CD14-positive monocyte (primary cell): ENCODE measurements at regions not wholly inside any gene's neighbourhood (a gene's known extent, or its start where the extent isn't known, plus 50 kb on each side); places are given as distances from the start of the nearest gene placed in this dataset.

Experiments used
- DNase-seq, 3 donors: peaks; one replicate each; pipeline ENCODE4 v3.0.0-alpha.2; 2011 to 2022
- H2AFZ ChIP-seq: 2 replicates; pipeline ENCODE4 v1.6.0; 2012; ENCODE audit warnings: mild to moderate bottlenecking, low read depth, low read length, inconsistent platforms; ENCODE audit not compliant: insufficient read depth, poor library complexity, severe bottlenecking
- H3K27ac ChIP-seq, 2 donors: 1 replicate in 1 of 2; 2 replicates in 1 of 2; pipeline ENCODE4 v1.5.1; 2012 to 2013; ENCODE audit warnings: low read length in 2 of 2, control low read depth in 1 of 2, inconsistent platforms in 1 of 2, low read depth in 1 of 2, mild to moderate bottlenecking in 1 of 2
- H3K27me3 ChIP-seq, 2 donors: one replicate each; pipeline versions ENCODE4 v1.6.0 to v1.6.1; 2011 to 2013; ENCODE audit warnings: low read length in 2 of 2; ENCODE audit not compliant: control insufficient read depth in 2 of 2, insufficient read depth in 2 of 2
- H3K36me3 ChIP-seq, 2 donors: replicated peaks in 1 of 2; 1 replicate in 1 of 2; 2 replicates in 1 of 2; pipeline versions ENCODE4 v1.5.1 to v1.6.1; 2012 to 2013; ENCODE audit warnings: low read length in 2 of 2, control low read depth in 1 of 2, inconsistent platforms in 1 of 2, mild to moderate bottlenecking in 1 of 2; ENCODE audit not compliant: insufficient read depth in 2 of 2, control insufficient read depth in 1 of 2
- H3K4me1 ChIP-seq, 2 donors: 1 replicate in 1 of 2; 2 replicates in 1 of 2; pipeline versions ENCODE4 v1.5.1 to v1.6.1; 2012 to 2013; ENCODE audit warnings: low read length in 2 of 2, control low read depth in 1 of 2, inconsistent platforms in 1 of 2, mild to moderate bottlenecking in 1 of 2, moderate library complexity in 1 of 2; ENCODE audit not compliant: insufficient read depth in 2 of 2, control insufficient read depth in 1 of 2
- H3K4me2 ChIP-seq: replicated peaks from 2 replicates; pipeline ENCODE3; 2012; ENCODE audit warnings: low read length, moderate library complexity, mild to moderate bottlenecking; ENCODE audit not compliant: poor library complexity, severe bottlenecking; ENCODE audit errors: extremely low read depth
- H3K4me3 ChIP-seq, 3 experiments: fragments of 200-600 bp in 1 of 3; sonication (generic) in 1 of 3; replicated peaks in 1 of 3; 1 replicate in 2 of 3; 2 replicates in 1 of 3; pipeline ENCODE4 v1.5.1; 2011 to 2013; ENCODE audit warnings: low read length in 3 of 3, mild to moderate bottlenecking in 3 of 3, control low read depth in 2 of 3, low read depth in 2 of 3, inconsistent platforms in 1 of 3, moderate library complexity in 1 of 3
- H3K79me2 ChIP-seq: 2 replicates; pipeline ENCODE4 v1.6.0; 2012; ENCODE audit warnings: mild to moderate bottlenecking, control low read depth, inconsistent platforms, low read length, moderate library complexity; ENCODE audit not compliant: insufficient read depth
- H3K9ac ChIP-seq: 2 replicates; pipeline ENCODE4 v1.6.0; 2017; ENCODE audit warnings: low read length, mild to moderate bottlenecking; ENCODE audit not compliant: insufficient read depth, poor library complexity, severe bottlenecking
- H3K9me3 ChIP-seq, 2 donors: replicated peaks in 1 of 2; 1 replicate in 1 of 2; 2 replicates in 1 of 2; pipeline versions ENCODE4 v1.5.1 to v1.6.1; 2012 to 2013; ENCODE audit warnings: low read length in 2 of 2, control low read depth in 1 of 2; ENCODE audit not compliant: control insufficient read depth in 1 of 2, insufficient read depth in 1 of 2
- H4K20me1 ChIP-seq: 2 replicates; pipeline ENCODE4 v1.6.0; 2012; ENCODE audit warnings: mild to moderate bottlenecking, low read length, control low read depth, moderate library complexity; ENCODE audit not compliant: insufficient read depth
- H3K27ac Mint-ChIP-seq, 7 donors: one replicate each; pipeline ENCODE4 v1.8.0; 2020; ENCODE audit warnings: mild to moderate bottlenecking in 7 of 7, mixed read lengths in 7 of 7, moderate library complexity in 6 of 7, inconsistent platforms in 2 of 7
- H3K27me3 Mint-ChIP-seq, 3 donors: one replicate each; pipeline ENCODE4 v1.8.0; 2021 to 2022; ENCODE audit warnings: low read depth in 3 of 3, mild to moderate bottlenecking in 3 of 3, mixed read lengths in 3 of 3, moderate library complexity in 3 of 3, inconsistent platforms in 1 of 3
- H3K36me3 Mint-ChIP-seq, 2 donors: one replicate each; pipeline ENCODE4 v1.8.0; 2020; ENCODE audit warnings: mixed read lengths in 2 of 2, inconsistent platforms in 1 of 2, mild to moderate bottlenecking in 1 of 2
- H3K4me1 Mint-ChIP-seq: one replicate; pipeline ENCODE4 v1.8.0; 2020; ENCODE audit warnings: mild to moderate bottlenecking, mixed read lengths
- H3K4me3 Mint-ChIP-seq, 2 donors: one replicate each; pipeline ENCODE4 v1.8.0; 2020; ENCODE audit warnings: mild to moderate bottlenecking in 2 of 2, mixed read lengths in 2 of 2, moderate library complexity in 1 of 2
- H3K9me3 Mint-ChIP-seq, 7 donors: one replicate each; pipeline ENCODE4 v1.8.0; 2020 to 2022; ENCODE audit warnings: mixed read lengths in 7 of 7, mild to moderate bottlenecking in 6 of 7, moderate library complexity in 6 of 7, inconsistent platforms in 2 of 7
- WGBS: methylation state at CpG from one replicate; pipeline ENCODE4 v1.1.5; 2013; ENCODE audit warnings: missing lambda C conversion rate; ENCODE audit not compliant: insufficient coverage; 5-methylcytosine and 5-hydroxymethylcytosine counted together
- intact Hi-C, 2 donors: fragments of 100-400 bp; cut with micrococcal nuclease; formaldehyde crosslinking; loops; one replicate each; pipeline versions ENCODE4 v1.15.0 to v1.15.1; 2023
- TF ChIP-seq, protein P1 (sequence below): fragments of 200-600 bp; IDR thresholded peaks from one replicate; pipeline ENCODE4 v1.8.0; 2022; ENCODE audit warnings: antibody characterized with exemption, mild to moderate bottlenecking

DNA sequence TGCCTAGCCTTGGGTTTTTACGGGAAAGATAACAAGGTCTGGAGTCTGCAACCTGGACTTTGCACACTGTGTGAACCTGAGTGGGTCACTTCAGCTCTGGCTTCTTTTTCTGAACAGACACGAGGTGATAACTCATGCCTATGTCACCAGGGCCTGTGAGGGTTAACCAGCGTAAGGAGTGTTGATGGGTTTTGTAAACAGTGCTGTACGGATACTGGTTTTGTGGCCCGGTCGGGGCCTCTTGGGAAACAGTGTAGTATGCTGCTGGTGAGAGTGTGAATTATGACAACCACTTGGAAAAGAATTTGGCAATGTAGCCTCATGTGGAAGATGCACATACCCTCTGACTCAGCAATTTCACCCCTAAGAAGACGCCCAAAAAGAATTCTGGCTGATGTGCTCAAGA, 266.8 kb downstream of the MN1 start:
- Histone ChIP-seq H4K20me1 (no peaks in the 10 kb centered on the region), H3K9me3 (no peaks in the 10 kb centered on the region), H3K4me3 (no peak overlapping the region), H3K27ac (no peak overlapping the region), H2AFZ (no peak overlapping the region), H3K9ac (no peak overlapping the region), H3K79me2 (no peaks in the 10 kb centered on the region), H3K4me2 (no peak overlapping the region), H3K36me3 (no peaks in the 10 kb centered on the region), H3K4me1 (no peaks in the 10 kb centered on the region), H3K27me3 (no peaks in the 10 kb centered on the region)
- Mint-ChIP-seq H3K27me3 (peaks cover 1 to 11% (median 4%) of the 10 kb centered on the region in 3 donors), H3K36me3 (no peaks in the 10 kb centered on the region), H3K4me1 (peaks cover 4% of the 10 kb centered on the region), H3K9me3 (peaks cover 0 to 7% (median 1%) of the 10 kb centered on the region in 7 donors), H3K27ac (no peak overlapping the region), H3K4me3 (no peak overlapping the region)
- TF ChIP-seq, protein P1, sequence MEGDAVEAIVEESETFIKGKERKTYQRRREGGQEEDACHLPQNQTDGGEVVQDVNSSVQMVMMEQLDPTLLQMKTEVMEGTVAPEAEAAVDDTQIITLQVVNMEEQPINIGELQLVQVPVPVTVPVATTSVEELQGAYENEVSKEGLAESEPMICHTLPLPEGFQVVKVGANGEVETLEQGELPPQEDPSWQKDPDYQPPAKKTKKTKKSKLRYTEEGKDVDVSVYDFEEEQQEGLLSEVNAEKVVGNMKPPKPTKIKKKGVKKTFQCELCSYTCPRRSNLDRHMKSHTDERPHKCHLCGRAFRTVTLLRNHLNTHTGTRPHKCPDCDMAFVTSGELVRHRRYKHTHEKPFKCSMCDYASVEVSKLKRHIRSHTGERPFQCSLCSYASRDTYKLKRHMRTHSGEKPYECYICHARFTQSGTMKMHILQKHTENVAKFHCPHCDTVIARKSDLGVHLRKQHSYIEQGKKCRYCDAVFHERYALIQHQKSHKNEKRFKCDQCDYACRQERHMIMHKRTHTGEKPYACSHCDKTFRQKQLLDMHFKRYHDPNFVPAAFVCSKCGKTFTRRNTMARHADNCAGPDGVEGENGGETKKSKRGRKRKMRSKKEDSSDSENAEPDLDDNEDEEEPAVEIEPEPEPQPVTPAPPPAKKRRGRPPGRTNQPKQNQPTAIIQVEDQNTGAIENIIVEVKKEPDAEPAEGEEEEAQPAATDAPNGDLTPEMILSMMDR: no peak
- DNase-seq: no peak
- WGBS: 66% methylated on average over 7 of the region's 7 CpGs
- intact Hi-C loops: no loop called here

DNA sequence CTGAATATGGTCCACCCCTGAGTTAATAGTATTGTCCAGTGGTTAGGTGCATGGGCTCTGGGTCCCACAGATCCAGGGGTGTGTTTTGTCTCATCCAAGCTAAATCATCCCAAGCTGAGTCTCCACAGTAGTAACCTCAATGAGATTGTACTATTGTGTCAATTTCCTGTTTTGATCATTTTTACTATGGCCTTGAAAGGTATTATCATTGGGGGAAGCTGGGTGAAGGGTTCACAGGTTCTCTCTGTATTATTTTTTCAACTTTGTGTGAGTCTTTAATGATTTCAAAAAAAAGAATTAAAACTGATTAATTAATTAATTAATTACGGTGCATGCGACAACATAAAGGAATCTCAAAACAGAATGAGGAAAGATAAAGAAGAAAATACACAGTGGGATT, 266.1 kb downstream of the MN1 start:
- Histone ChIP-seq H2AFZ (no peak overlapping the region), H4K20me1 (no peaks in the 10 kb centered on the region), H3K9ac (no peak overlapping the region), H3K27me3 (no peaks in the 10 kb centered on the region), H3K36me3 (no peaks in the 10 kb centered on the region), H3K4me1 (no peaks in the 10 kb centered on the region), H3K9me3 (no peaks in the 10 kb centered on the region), H3K27ac (no peak overlapping the region), H3K4me2 (no peak overlapping the region), H3K79me2 (no peaks in the 10 kb centered on the region), H3K4me3 (no peak overlapping the region)
- DNase-seq: no peak
- Mint-ChIP-seq H3K36me3 (no peaks in the 10 kb centered on the region), H3K4me3 (no peak overlapping the region), H3K27me3 (peaks cover 1 to 11% (median 4%) of the 10 kb centered on the region in 3 donors), H3K27ac (no peak overlapping the region), H3K9me3 (peaks cover 0 to 7% (median 0%) of the 10 kb centered on the region in 7 donors), H3K4me1 (peaks cover 4% of the 10 kb centered on the region)
- intact Hi-C loops: no loop called here
- TF ChIP-seq, protein P1: no peak
- no CpG with 5 or more reads among the region's 2 CpGs for WGBS
